22Rv1 (cell line): ENCODE measurements at regions not wholly inside any gene's neighbourhood (a gene's known extent, or its start where the extent isn't known, plus 50 kb on each side); places are given as distances from the start of the nearest gene placed in this dataset.
A peak's percentile ranks its signal among the peaks of the same experiment; 100 is the strongest.

Experiments used
- H3K27ac ChIP-seq: fragments of 450-650 bp; 2 replicates; pipeline ENCODE4 v1.5.1; 2017
- CTCF ChIP-seq: fragments of 450-650 bp; IDR thresholded peaks from 2 replicates; pipeline ENCODE4 v1.5.1; 2017; ENCODE audit warnings: mild to moderate bottlenecking
- ZFX ChIP-seq: fragments of 450-650 bp; IDR thresholded peaks from 2 replicates; pipeline ENCODE4 v1.6.1; 2017; ENCODE audit warnings: antibody characterized with exemption, borderline replicate concordance

- H3K27ac ChIP-seq = peak overlapping the region; percentile 51
- no peak for TF ChIP-seq CTCF
- no peak for TF ChIP-seq ZFX
These were observed 90.7 kb upstream of the PRDM1 start for GRCh38 chr6:105995391-105995865.

GRCh38 chr6:105994591-105995390, 91.3 kb upstream of the PRDM1 start:
- no peak for TF ChIP-seq CTCF
- no peak for TF ChIP-seq ZFX
- peak overlapping the region; percentile 51 for H3K27ac ChIP-seq

- H3K27ac ChIP-seq = peak overlapping the region; percentile 51
- TF ChIP-seq CTCF (no peak), ZFX (no peak)
These were observed 92.0 kb upstream of the PRDM1 start for GRCh38 chr6:105994118-105994590.

GRCh38 chr6:105993341-105994117, 92.6 kb upstream of the PRDM1 start:
- H3K27ac ChIP-seq = no peak overlapping the region
- no peak for TF ChIP-seq CTCF

- TF ChIP-seq ZFX (no peak), CTCF (no peak)
- H3K27ac ChIP-seq = no peak overlapping the region
These were observed 93.7 kb upstream of the PRDM1 start for GRCh38 chr6:105992315-105992961.

GRCh38 chr6:105991561-105992314, 94.4 kb upstream of the PRDM1 start:
- TF ChIP-seq ZFX (no peak), CTCF (no peak)
- no peak overlapping the region for H3K27ac ChIP-seq
